HG03135 (cell line): ENCODE measurements at regions not wholly inside any gene's neighbourhood (a gene's known extent, or its start where the extent isn't known, plus 50 kb on each side); places are given as distances from the start of the nearest gene placed in this dataset.

ENCODE experiments used
- ATAC-seq: cut with Tn5 transposase; IDR thresholded peaks from one replicate; pipeline ENCODE4 v1.9.1; 2021; ENCODE audit warnings: mild to moderate bottlenecking, moderate library complexity; ENCODE audit not compliant: unreplicated experiment

- no peak for ATAC-seq
These were observed 294.8 kb upstream of the C2CD4B start for GRCh38 chr15:62459875-62460274.

- ATAC-seq, result no peak
These were observed 297.2 kb upstream of the C2CD4B start for GRCh38 chr15:62462268-62462667.

GRCh38 chr15:62462721-62463120, 297.6 kb upstream of the C2CD4B start:
- ATAC-seq, result no peak

- no peak for ATAC-seq
These were observed 299.6 kb upstream of the C2CD4B start for GRCh38 chr15:62464705-62465104.

GRCh38 chr15:62465173-62465572, 300.1 kb upstream of the C2CD4B start:
- ATAC-seq, result no peak

GRCh38 chr15:62469478-62469873, 304.4 kb upstream of the C2CD4B start:
- ATAC-seq, result no peak

GRCh38 chr15:62469874-62470688, 305.0 kb upstream of the C2CD4B start:
- ATAC-seq, result no peak

- no peak for ATAC-seq
These were observed 307.7 kb upstream of the C2CD4B start for GRCh38 chr15:62472616-62473299.

- no peak for ATAC-seq
These were observed 309.1 kb upstream of the C2CD4B start for GRCh38 chr15:62474021-62474770.

- ATAC-seq, result no peak
These were observed 309.7 kb upstream of the C2CD4B start for GRCh38 chr15:62474771-62475124.

GRCh38 chr15:62475591-62475990, 310.5 kb upstream of the C2CD4B start:
- no peak for ATAC-seq

- no peak for ATAC-seq
These were observed 311.1 kb upstream of the C2CD4B start for GRCh38 chr15:62476163-62476562.

- ATAC-seq, result no peak
These were observed 312.8 kb upstream of the C2CD4B start for GRCh38 chr15:62477929-62478328.

GRCh38 chr15:62482785-62483429, 317.8 kb upstream of the C2CD4B start:
- ATAC-seq, result no peak

- no peak for ATAC-seq
These were observed 318.7 kb upstream of the C2CD4B start for GRCh38 chr15:62483814-62484213.

- no peak for ATAC-seq
These were observed 320.2 kb upstream of the C2CD4B start for GRCh38 chr15:62485170-62485720.

- ATAC-seq, result no peak
These were observed 321.0 kb upstream of the C2CD4B start for GRCh38 chr15:62486041-62486440.

GRCh38 chr15:62488387-62488786, 323.3 kb upstream of the C2CD4B start:
- ATAC-seq, result no peak

- no peak for ATAC-seq
These were observed 326.6 kb upstream of the C2CD4B start for GRCh38 chr15:62491642-62492041.

- no peak for ATAC-seq
These were observed 327.8 kb upstream of the C2CD4B start for GRCh38 chr15:62492900-62493299.

- ATAC-seq, result no peak
These were observed 329.1 kb upstream of the C2CD4B start for GRCh38 chr15:62494197-62494596.
